Breast epithelium (tissue), 3 donors: ENCODE measurements at regions not wholly inside any gene's neighbourhood (a gene's known extent, or its start where the extent isn't known, plus 50 kb on each side); places are given as distances from the start of the nearest gene placed in this dataset.

Experiments used
- POLR2A ChIP-seq: fragments of 450-650 bp; IDR thresholded peaks from one replicate; pipeline ENCODE4 v1.6.1; 2016; ENCODE audit warnings: antibody characterized with exemption, mild to moderate bottlenecking, moderate library complexity
- POLR2AphosphoS5 ChIP-seq, 3 donors: sonication (generic); formaldehyde crosslinking; IDR thresholded peaks; one replicate each; pipeline ENCODE4 v1.6.1; 2017; ENCODE audit warnings: antibody characterized with exemption in 3 of 3

GRCh38 chr10:29132551-29133111 is 156.2 kb upstream of the LYZL1 start:
- no peak for TF ChIP-seq POLR2AphosphoS5 (IDR thresholded peaks at IDR 0.05)
- no peak for TF ChIP-seq POLR2A
